CD14-positive monocyte (primary cell): ENCODE measurements at regions not wholly inside any gene's neighbourhood (a gene's known extent, or its start where the extent isn't known, plus 50 kb on each side); places are given as distances from the start of the nearest gene placed in this dataset.

Experiments used
- DNase-seq, 3 donors: peaks; one replicate each; pipeline ENCODE4 v3.0.0-alpha.2; 2011 to 2022
- H2AFZ ChIP-seq: 2 replicates; pipeline ENCODE4 v1.6.0; 2012; ENCODE audit warnings: mild to moderate bottlenecking, low read depth, low read length, inconsistent platforms; ENCODE audit not compliant: insufficient read depth, poor library complexity, severe bottlenecking
- H3K27ac ChIP-seq, 2 donors: 1 replicate in 1 of 2; 2 replicates in 1 of 2; pipeline ENCODE4 v1.5.1; 2012 to 2013; ENCODE audit warnings: low read length in 2 of 2, control low read depth in 1 of 2, inconsistent platforms in 1 of 2, low read depth in 1 of 2, mild to moderate bottlenecking in 1 of 2
- H3K27me3 ChIP-seq, 2 donors: one replicate each; pipeline versions ENCODE4 v1.6.0 to v1.6.1; 2011 to 2013; ENCODE audit warnings: low read length in 2 of 2; ENCODE audit not compliant: control insufficient read depth in 2 of 2, insufficient read depth in 2 of 2
- H3K36me3 ChIP-seq, 2 donors: replicated peaks in 1 of 2; 1 replicate in 1 of 2; 2 replicates in 1 of 2; pipeline versions ENCODE4 v1.5.1 to v1.6.1; 2012 to 2013; ENCODE audit warnings: low read length in 2 of 2, control low read depth in 1 of 2, inconsistent platforms in 1 of 2, mild to moderate bottlenecking in 1 of 2; ENCODE audit not compliant: insufficient read depth in 2 of 2, control insufficient read depth in 1 of 2
- H3K4me1 ChIP-seq, 2 donors: 1 replicate in 1 of 2; 2 replicates in 1 of 2; pipeline versions ENCODE4 v1.5.1 to v1.6.1; 2012 to 2013; ENCODE audit warnings: low read length in 2 of 2, control low read depth in 1 of 2, inconsistent platforms in 1 of 2, mild to moderate bottlenecking in 1 of 2, moderate library complexity in 1 of 2; ENCODE audit not compliant: insufficient read depth in 2 of 2, control insufficient read depth in 1 of 2
- H3K4me2 ChIP-seq: replicated peaks from 2 replicates; pipeline ENCODE3; 2012; ENCODE audit warnings: low read length, moderate library complexity, mild to moderate bottlenecking; ENCODE audit not compliant: poor library complexity, severe bottlenecking; ENCODE audit errors: extremely low read depth
- H3K4me3 ChIP-seq, 3 experiments: fragments of 200-600 bp in 1 of 3; sonication (generic) in 1 of 3; replicated peaks in 1 of 3; 1 replicate in 2 of 3; 2 replicates in 1 of 3; pipeline ENCODE4 v1.5.1; 2011 to 2013; ENCODE audit warnings: low read length in 3 of 3, mild to moderate bottlenecking in 3 of 3, control low read depth in 2 of 3, low read depth in 2 of 3, inconsistent platforms in 1 of 3, moderate library complexity in 1 of 3
- H3K79me2 ChIP-seq: 2 replicates; pipeline ENCODE4 v1.6.0; 2012; ENCODE audit warnings: mild to moderate bottlenecking, control low read depth, inconsistent platforms, low read length, moderate library complexity; ENCODE audit not compliant: insufficient read depth
- H3K9ac ChIP-seq: 2 replicates; pipeline ENCODE4 v1.6.0; 2017; ENCODE audit warnings: low read length, mild to moderate bottlenecking; ENCODE audit not compliant: insufficient read depth, poor library complexity, severe bottlenecking
- H3K9me3 ChIP-seq, 2 donors: replicated peaks in 1 of 2; 1 replicate in 1 of 2; 2 replicates in 1 of 2; pipeline versions ENCODE4 v1.5.1 to v1.6.1; 2012 to 2013; ENCODE audit warnings: low read length in 2 of 2, control low read depth in 1 of 2; ENCODE audit not compliant: control insufficient read depth in 1 of 2, insufficient read depth in 1 of 2
- H4K20me1 ChIP-seq: 2 replicates; pipeline ENCODE4 v1.6.0; 2012; ENCODE audit warnings: mild to moderate bottlenecking, low read length, control low read depth, moderate library complexity; ENCODE audit not compliant: insufficient read depth
- H3K27ac Mint-ChIP-seq, 7 donors: one replicate each; pipeline ENCODE4 v1.8.0; 2020; ENCODE audit warnings: mild to moderate bottlenecking in 7 of 7, mixed read lengths in 7 of 7, moderate library complexity in 6 of 7, inconsistent platforms in 2 of 7
- H3K27me3 Mint-ChIP-seq, 3 donors: one replicate each; pipeline ENCODE4 v1.8.0; 2021 to 2022; ENCODE audit warnings: low read depth in 3 of 3, mild to moderate bottlenecking in 3 of 3, mixed read lengths in 3 of 3, moderate library complexity in 3 of 3, inconsistent platforms in 1 of 3
- H3K36me3 Mint-ChIP-seq, 2 donors: one replicate each; pipeline ENCODE4 v1.8.0; 2020; ENCODE audit warnings: mixed read lengths in 2 of 2, inconsistent platforms in 1 of 2, mild to moderate bottlenecking in 1 of 2
- H3K4me1 Mint-ChIP-seq: one replicate; pipeline ENCODE4 v1.8.0; 2020; ENCODE audit warnings: mild to moderate bottlenecking, mixed read lengths
- H3K4me3 Mint-ChIP-seq, 2 donors: one replicate each; pipeline ENCODE4 v1.8.0; 2020; ENCODE audit warnings: mild to moderate bottlenecking in 2 of 2, mixed read lengths in 2 of 2, moderate library complexity in 1 of 2
- H3K9me3 Mint-ChIP-seq, 7 donors: one replicate each; pipeline ENCODE4 v1.8.0; 2020 to 2022; ENCODE audit warnings: mixed read lengths in 7 of 7, mild to moderate bottlenecking in 6 of 7, moderate library complexity in 6 of 7, inconsistent platforms in 2 of 7
- CTCF ChIP-seq: fragments of 200-600 bp; IDR thresholded peaks from one replicate; pipeline ENCODE4 v1.8.0; 2022; ENCODE audit warnings: antibody characterized with exemption, mild to moderate bottlenecking
- WGBS: methylation state at CpG from one replicate; pipeline ENCODE4 v1.1.5; 2013; ENCODE audit warnings: missing lambda C conversion rate; ENCODE audit not compliant: insufficient coverage; 5-methylcytosine and 5-hydroxymethylcytosine counted together
- intact Hi-C, 2 donors: fragments of 100-400 bp; cut with micrococcal nuclease; formaldehyde crosslinking; loops; one replicate each; pipeline versions ENCODE4 v1.15.0 to v1.15.1; 2023

- DNase-seq = no peak
- Histone ChIP-seq H3K27ac (no peak overlapping the region), H4K20me1 (no peaks in the 10 kb centered on the region), H2AFZ (no peak overlapping the region), H3K36me3 (no peaks in the 10 kb centered on the region), H3K9ac (no peak overlapping the region), H3K4me2 (no peak overlapping the region), H3K9me3 (peaks cover 16 to 17% of the 10 kb centered on the region in 2 donors), H3K79me2 (no peaks in the 10 kb centered on the region), H3K4me3 (no peak overlapping the region), H3K27me3 (no peaks in the 10 kb centered on the region), H3K4me1 (no peaks in the 10 kb centered on the region)
- Mint-ChIP-seq H3K4me1 (no peaks in the 10 kb centered on the region), H3K4me3 (no peak overlapping the region), H3K27ac (no peak overlapping the region), H3K9me3 (peaks cover 5 to 13% (median 11%) of the 10 kb centered on the region in 7 donors), H3K36me3 (no peaks in the 10 kb centered on the region), H3K27me3 (peaks cover 0 to 1% (median 1%) of the 10 kb centered on the region in 3 donors)
- TF ChIP-seq CTCF = no peak
- no CpG with 5 or more reads among the region's 1 CpG for WGBS
- intact Hi-C loops = no loop called here
Measured at GRCh38 chr5:23677996-23678395, 170.6 kb downstream of the PRDM9 start.

GRCh38 chr5:23684103-23684502 is 176.7 kb downstream of the PRDM9 start:
- intact Hi-C loops = no loop called here
- Histone ChIP-seq H3K36me3 (no peaks in the 10 kb centered on the region), H2AFZ (no peak overlapping the region), H3K9ac (no peak overlapping the region), H3K79me2 (no peaks in the 10 kb centered on the region), H4K20me1 (no peaks in the 10 kb centered on the region), H3K9me3 (peaks cover 4 to 6% of the 10 kb centered on the region in 2 donors), H3K4me3 (no peak overlapping the region), H3K4me1 (no peaks in the 10 kb centered on the region), H3K27ac (no peak overlapping the region), H3K27me3 (no peaks in the 10 kb centered on the region), H3K4me2 (no peak overlapping the region)
- no peak for TF ChIP-seq CTCF
- H3K27ac Mint-ChIP-seq = no peak overlapping the region
- no peak for DNase-seq
- peaks cover 0 to 1% (median 0%) of the 10 kb centered on the region in 3 donors for H3K27me3 Mint-ChIP-seq
- H3K9me3 Mint-ChIP-seq = peaks cover 0 to 19% (median 5%) of the 10 kb centered on the region in 7 donors
- 0% methylated on average over 1 of the region's 2 CpGs for WGBS
- H3K4me1 Mint-ChIP-seq = no peaks in the 10 kb centered on the region
- H3K36me3 Mint-ChIP-seq = no peaks in the 10 kb centered on the region
- no peak overlapping the region for H3K4me3 Mint-ChIP-seq
